HCT116 (cell line): ENCODE measurements at regions not wholly inside any gene's neighbourhood (a gene's known extent, or its start where the extent isn't known, plus 50 kb on each side); places are given as distances from the start of the nearest gene placed in this dataset.

ENCODE experiments used
- CBX3 ChIP-seq: IDR thresholded peaks from 2 replicates; pipeline ENCODE4 v1.6.1; 2012; ENCODE audit warnings: low read depth
- CTCF ChIP-seq, 3 experiments: fragments of 200-600 bp in 1 of 3; sonication (generic) in 1 of 3; IDR thresholded peaks in 2 of 3; conservative IDR thresholded peaks in 1 of 3; 2 replicates each; pipeline ENCODE4 v1.5.1; 2012 to 2017; ENCODE audit warnings: low read depth in 2 of 3, low read length in 2 of 3, antibody characterized with exemption in 1 of 3, borderline replicate concordance in 1 of 3, control low read depth in 1 of 3, mild to moderate bottlenecking in 1 of 3, mixed read lengths in 1 of 3, mixed run types in 1 of 3, moderate library complexity in 1 of 3; ENCODE audit not compliant: insufficient read depth in 1 of 3
- EZH2 ChIP-seq: fragments of 200-600 bp; sonication (generic); IDR thresholded peaks from 2 replicates; pipeline ENCODE4 v1.6.1; 2017; ENCODE audit warnings: antibody characterized with exemption, mixed run types
- POLR2A ChIP-seq: IDR thresholded peaks from 2 replicates; pipeline ENCODE4 v1.7.0; 2011; ENCODE audit warnings: borderline replicate concordance; ENCODE audit not compliant: insufficient read depth, insufficient read length; ENCODE audit errors: extremely low read depth
- POLR2AphosphoS5 ChIP-seq: IDR thresholded peaks from 2 replicates; pipeline ENCODE4 v1.6.1; 2011; ENCODE audit warnings: mild to moderate bottlenecking, low read depth, low read length, moderate library complexity
- REST ChIP-seq: IDR thresholded peaks from 2 replicates; pipeline ENCODE4 v1.6.1; 2012; ENCODE audit warnings: low read depth
- TCF7L2 ChIP-seq: IDR thresholded peaks from 2 replicates; pipeline ENCODE4 v1.7.0; 2011; ENCODE audit warnings: borderline replicate concordance, inconsistent platforms; ENCODE audit not compliant: insufficient read depth, insufficient read length; ENCODE audit errors: extremely low read depth
- ZNF274 ChIP-seq: fragments of 200-500 bp; sonication (Bioruptor generic); IDR thresholded peaks from 2 replicates; pipeline ENCODE4 v1.6.1; 2014; ENCODE audit warnings: mild to moderate bottlenecking, low read depth, low read length, inconsistent platforms

GRCh38 chr6:21858076-21858475 lies 264.5 kb downstream of the SOX4 start:
- no peak for TF ChIP-seq CTCF (IDR thresholded peaks at IDR 0.05 in 2 of 3, conservative IDR thresholded peaks at IDR 0.05 in 1 of 3; ENCODE audit: borderline replicate concordance in 1 of 3, insufficient read depth in 1 of 3, low read depth in 2 of 3, low read length in 2 of 3)
- TF ChIP-seq ZNF274, result no peak
- no peak for TF ChIP-seq POLR2AphosphoS5
- no peak for TF ChIP-seq POLR2A
- TF ChIP-seq REST, result no peak
- no peak for TF ChIP-seq TCF7L2
- no peak for TF ChIP-seq CBX3
- TF ChIP-seq EZH2, result no peak
